Prostate gland (tissue), 2 donors: ENCODE measurements at regions not wholly inside any gene's neighbourhood (a gene's known extent, or its start where the extent isn't known, plus 50 kb on each side); places are given as distances from the start of the nearest gene placed in this dataset.

Experiments
- DNase-seq: peaks from one replicate; pipeline ENCODE4 v3.0.0-alpha.2; 2019; ENCODE audit warnings: low spot score
- H3K27ac ChIP-seq, 2 donors: fragments of 200-600 bp; sonication (generic); 2 replicates each; pipeline ENCODE4 v1.5.1; 2017 to 2019
- H3K27me3 ChIP-seq: fragments of 200-600 bp; sonication (generic); replicated peaks from 2 replicates; pipeline ENCODE4 v1.5.1; 2019; ENCODE audit not compliant: insufficient read depth
- H3K36me3 ChIP-seq, 2 donors: fragments of 200-600 bp; sonication (generic); 1 replicate in 1 of 2; 2 replicates in 1 of 2; pipeline versions ENCODE4 v1.5.1 to v1.8.1; 2017 to 2019
- H3K4me1 ChIP-seq: fragments of 200-600 bp; sonication (generic); replicated peaks from 2 replicates; pipeline ENCODE4 v1.5.1; 2019
- H3K4me3 ChIP-seq, 2 donors: fragments of 200-600 bp; sonication (generic); 2 replicates each; pipeline ENCODE4 v1.5.1; 2017 to 2019
- H3K9me3 ChIP-seq: fragments of 200-600 bp; sonication (generic); 2 replicates; pipeline ENCODE4 v1.5.1; 2017
- POLR2A ChIP-seq: fragments of 450-650 bp; IDR thresholded peaks from one replicate; pipeline ENCODE4 v1.6.1; 2016; ENCODE audit warnings: antibody characterized with exemption, mild to moderate bottlenecking
- POLR2AphosphoS5 ChIP-seq: sonication (generic); formaldehyde crosslinking; IDR thresholded peaks from one replicate; pipeline ENCODE4 v1.6.1; 2017; ENCODE audit warnings: antibody characterized with exemption
- WGBS: methylation state at CpG from one replicate; pipeline ENCODE4 v1.1.5; 2018; 5-methylcytosine and 5-hydroxymethylcytosine counted together
- intact Hi-C: fragments of 100-400 bp; cut with DNase I; formaldehyde crosslinking; loops from one replicate; pipeline ENCODE4 v1.14.2; 2022
- TF ChIP-seq, protein P1 (sequence below), 4 experiments: fragments of 200-600 bp in 2 of 4; fragments of 450-650 bp in 2 of 4; sonication (generic) in 2 of 4; IDR thresholded peaks; 1 replicate in 3 of 4; 2 replicates in 1 of 4; pipeline ENCODE4 v1.5.1; 2016 to 2019; ENCODE audit warnings: antibody characterized with exemption in 4 of 4, mild to moderate bottlenecking in 2 of 4, moderate library complexity in 2 of 4

DNA sequence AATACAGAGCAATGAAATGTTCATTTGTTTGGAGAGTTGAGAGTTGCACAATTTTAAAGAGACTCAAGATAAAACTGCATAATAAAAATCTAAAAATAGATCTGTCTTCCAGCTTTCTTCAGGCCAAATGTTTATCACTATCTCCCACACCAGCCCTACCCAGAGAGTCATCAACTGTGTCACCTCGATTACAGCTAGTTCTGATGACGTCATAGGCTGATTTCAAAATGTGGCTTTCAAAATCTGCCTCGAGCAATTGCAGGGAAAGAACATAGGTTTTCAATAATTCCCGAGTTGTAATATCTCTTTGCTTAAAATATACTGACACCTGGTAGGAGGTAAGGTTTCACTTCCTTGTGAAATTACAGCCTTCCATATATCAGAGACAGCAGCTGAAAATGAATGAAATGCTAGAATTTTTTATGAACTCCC, 677.6 kb upstream of the ID2 start:
- H3K9me3 ChIP-seq: no peaks in the 10 kb centered on the region
- H3K4me3 ChIP-seq: no peak overlapping the region
- H3K36me3 ChIP-seq: no peaks in the 10 kb centered on the region
- DNase-seq: no peak
- intact Hi-C loops: loop anchor here (2.0 kb wide), 1 partner anchor 675 kb away; no protein-coding TSS in a partner anchor
- no peaks in the 10 kb centered on the region for H3K4me1 ChIP-seq
- no peaks in the 10 kb centered on the region for H3K27me3 ChIP-seq
- no peak overlapping the region for H3K27ac ChIP-seq
- TF ChIP-seq POLR2AphosphoS5 (no peak), POLR2A (no peak)
- TF ChIP-seq, protein P1, sequence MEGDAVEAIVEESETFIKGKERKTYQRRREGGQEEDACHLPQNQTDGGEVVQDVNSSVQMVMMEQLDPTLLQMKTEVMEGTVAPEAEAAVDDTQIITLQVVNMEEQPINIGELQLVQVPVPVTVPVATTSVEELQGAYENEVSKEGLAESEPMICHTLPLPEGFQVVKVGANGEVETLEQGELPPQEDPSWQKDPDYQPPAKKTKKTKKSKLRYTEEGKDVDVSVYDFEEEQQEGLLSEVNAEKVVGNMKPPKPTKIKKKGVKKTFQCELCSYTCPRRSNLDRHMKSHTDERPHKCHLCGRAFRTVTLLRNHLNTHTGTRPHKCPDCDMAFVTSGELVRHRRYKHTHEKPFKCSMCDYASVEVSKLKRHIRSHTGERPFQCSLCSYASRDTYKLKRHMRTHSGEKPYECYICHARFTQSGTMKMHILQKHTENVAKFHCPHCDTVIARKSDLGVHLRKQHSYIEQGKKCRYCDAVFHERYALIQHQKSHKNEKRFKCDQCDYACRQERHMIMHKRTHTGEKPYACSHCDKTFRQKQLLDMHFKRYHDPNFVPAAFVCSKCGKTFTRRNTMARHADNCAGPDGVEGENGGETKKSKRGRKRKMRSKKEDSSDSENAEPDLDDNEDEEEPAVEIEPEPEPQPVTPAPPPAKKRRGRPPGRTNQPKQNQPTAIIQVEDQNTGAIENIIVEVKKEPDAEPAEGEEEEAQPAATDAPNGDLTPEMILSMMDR (IDR thresholded peaks at IDR 0.05): no peak
- 3% methylated on average over 4 of the region's 4 CpGs for WGBS

DNA sequence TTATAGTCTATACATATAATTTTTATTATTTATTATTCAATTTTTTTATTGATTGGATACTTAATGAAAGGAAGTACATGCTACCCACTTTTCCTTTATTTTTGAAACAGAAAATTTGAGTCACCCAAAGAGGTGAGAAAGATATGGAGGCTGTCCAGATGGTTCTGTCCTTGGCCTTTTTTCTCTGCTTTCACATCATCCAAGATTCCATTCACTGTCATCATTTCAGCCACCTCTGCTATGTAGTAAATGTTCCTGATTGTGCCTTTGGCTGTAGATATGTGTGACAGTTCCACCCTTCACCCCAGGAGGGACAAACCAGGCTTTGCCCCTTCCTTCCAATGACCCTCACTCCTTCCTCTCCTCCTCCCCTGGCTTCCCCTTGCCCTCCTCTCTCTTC, 675.7 kb upstream of the ID2 start:
- TF ChIP-seq POLR2A: no peak
- no peak for TF ChIP-seq POLR2AphosphoS5
- TF ChIP-seq, protein P1 (IDR thresholded peaks at IDR 0.05): no peak
- H3K4me3 ChIP-seq: no peak overlapping the region
- H3K36me3 ChIP-seq: no peaks in the 10 kb centered on the region
- H3K9me3 ChIP-seq: no peaks in the 10 kb centered on the region
- H3K27me3 ChIP-seq: no peaks in the 10 kb centered on the region
- intact Hi-C loops: no loop called here
- no peak overlapping the region for H3K27ac ChIP-seq
- H3K4me1 ChIP-seq: no peaks in the 10 kb centered on the region
- no peak for DNase-seq

DNA sequence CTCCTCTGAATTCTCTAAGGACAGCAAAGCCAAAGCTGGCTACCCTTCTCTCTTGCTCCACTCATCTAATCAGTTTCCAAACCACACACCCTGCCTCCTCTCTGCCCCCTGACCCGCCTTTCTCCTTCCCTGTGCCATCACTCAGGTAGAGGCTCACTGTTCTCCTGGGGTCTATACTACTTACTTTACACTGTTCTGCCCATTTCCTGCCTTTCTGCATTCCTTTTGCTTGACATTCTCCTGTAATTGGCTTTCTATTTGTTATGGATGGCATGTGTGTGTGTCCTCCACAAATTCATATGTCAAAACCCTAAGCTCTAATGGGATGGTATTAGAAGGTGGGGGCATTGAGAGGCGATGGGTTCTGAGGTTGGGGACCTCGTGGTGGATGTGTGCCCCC, 675.2 kb upstream of the ID2 start:
- Histone ChIP-seq H3K27me3 (no peaks in the 10 kb centered on the region), H3K27ac (no peak overlapping the region), H3K4me1 (no peaks in the 10 kb centered on the region), H3K9me3 (no peaks in the 10 kb centered on the region), H3K4me3 (no peak overlapping the region), H3K36me3 (no peaks in the 10 kb centered on the region)
- TF ChIP-seq POLR2A: no peak
- 83% methylated on average over 3 of the region's 3 CpGs for WGBS
- DNase-seq: no peak
- intact Hi-C loops: no loop called here

DNA sequence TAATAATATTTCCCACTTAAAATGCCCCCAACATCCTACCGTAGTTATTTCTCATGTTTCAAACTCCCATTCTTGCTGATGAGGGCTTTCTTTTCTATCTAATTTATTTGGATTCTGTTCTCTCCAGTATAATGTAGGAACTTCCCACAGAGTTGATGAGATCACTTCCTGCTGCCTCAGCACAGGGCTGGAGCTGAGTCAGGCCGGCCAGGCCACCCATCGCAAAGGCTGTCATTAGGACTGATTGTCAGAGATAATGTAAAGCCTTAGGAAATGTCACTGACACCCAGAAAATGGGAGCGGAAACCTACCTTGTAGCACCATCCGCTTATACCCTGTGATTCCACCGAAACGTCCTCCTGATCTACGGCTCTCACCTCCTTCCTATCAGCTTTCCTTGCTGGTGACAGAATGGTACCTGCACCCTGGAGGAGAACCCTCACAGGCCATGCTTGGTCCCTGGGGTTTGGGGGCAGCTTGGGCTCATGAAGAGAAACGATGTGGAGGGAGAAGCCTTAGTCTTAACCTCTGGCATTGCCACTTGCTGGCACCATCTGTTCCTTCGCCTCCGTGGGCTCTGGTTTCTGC, 672.8 kb upstream of the ID2 start:
- no peaks in the 10 kb centered on the region for H3K36me3 ChIP-seq
- intact Hi-C loops: no loop called here
- H3K27me3 ChIP-seq: no peaks in the 10 kb centered on the region
- WGBS: 90% methylated on average over 11 of the region's 11 CpGs
- H3K4me1 ChIP-seq: no peaks in the 10 kb centered on the region
- no peak overlapping the region for H3K4me3 ChIP-seq
- H3K27ac ChIP-seq: no peak overlapping the region
- TF ChIP-seq, protein P1 (IDR thresholded peaks at IDR 0.05): no peak
- no peak for TF ChIP-seq POLR2A
- no peak for TF ChIP-seq POLR2AphosphoS5
- no peak for DNase-seq
- no peaks in the 10 kb centered on the region for H3K9me3 ChIP-seq

DNA sequence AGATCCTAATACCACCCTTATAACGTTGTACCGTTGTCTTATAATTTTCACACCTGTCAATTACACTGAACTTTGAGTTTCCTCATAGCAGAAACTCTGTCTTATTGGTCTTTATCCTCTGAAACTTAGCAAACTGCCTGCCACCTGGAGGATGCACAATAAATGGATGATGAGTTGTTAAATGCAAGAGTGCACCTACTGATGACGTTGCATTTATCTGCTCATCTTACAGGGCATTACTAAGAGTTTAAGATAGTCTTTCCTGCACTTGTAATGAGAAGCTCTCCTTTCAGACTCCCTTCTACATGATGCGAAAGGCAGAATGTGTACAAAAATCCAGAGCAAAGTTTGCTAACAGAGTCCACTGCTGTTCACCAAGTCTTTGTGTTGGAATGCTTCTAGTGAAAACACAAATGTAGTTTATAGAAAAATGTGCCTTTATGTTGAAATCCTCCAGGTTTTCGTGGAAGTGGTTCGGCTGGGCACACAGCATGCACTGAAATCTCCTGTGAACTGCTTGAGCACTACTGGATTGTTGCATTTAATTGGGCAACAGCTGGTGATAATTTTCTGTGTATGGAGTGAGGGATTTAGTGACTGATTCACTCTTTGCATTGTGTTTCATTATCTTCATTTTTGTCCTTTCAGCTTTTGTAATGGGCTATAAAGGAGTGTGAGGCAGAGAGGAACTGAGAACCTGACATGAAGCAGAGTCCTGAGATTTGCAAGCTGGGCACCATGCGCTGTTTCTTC, 665.8 kb upstream of the ID2 start:
- intact Hi-C loops: no loop called here
- TF ChIP-seq POLR2AphosphoS5 (no peak), POLR2A (no peak)
- TF ChIP-seq, protein P1 (IDR thresholded peaks at IDR 0.05): no peak
- Histone ChIP-seq H3K36me3 (no peaks in the 10 kb centered on the region), H3K27ac (no peak overlapping the region), H3K4me1 (no peaks in the 10 kb centered on the region), H3K4me3 (no peak overlapping the region), H3K27me3 (no peaks in the 10 kb centered on the region), H3K9me3 (no peaks in the 10 kb centered on the region)
- WGBS: 68% methylated on average over 7 of the region's 7 CpGs
- DNase-seq: no peak
